Ishikawa (cell line): ENCODE measurements at regions not wholly inside any gene's neighbourhood (a gene's known extent, or its start where the extent isn't known, plus 50 kb on each side); places are given as distances from the start of the nearest gene placed in this dataset.

Experiments
- CEBPB ChIP-seq: IDR thresholded peaks from 2 replicates; pipeline ENCODE4 v1.6.1; 2012
- CREB1 ChIP-seq: IDR thresholded peaks from 2 replicates; pipeline ENCODE4 v1.6.1; 2012; ENCODE audit warnings: low read depth
- EGR1 ChIP-seq: IDR thresholded peaks from 2 replicates; pipeline ENCODE4 v1.6.1; 2012
- EP300 ChIP-seq: IDR thresholded peaks from 2 replicates; pipeline ENCODE4 v1.6.1; 2012; ENCODE audit warnings: borderline replicate concordance
- FOXM1 ChIP-seq: IDR thresholded peaks from 2 replicates; pipeline ENCODE4 v1.6.1; 2012; ENCODE audit warnings: low read depth, borderline replicate concordance
- MAX ChIP-seq: IDR thresholded peaks from 2 replicates; pipeline ENCODE4 v1.6.1; 2012
- NFIC ChIP-seq: IDR thresholded peaks from 2 replicates; pipeline ENCODE4 v1.6.1; 2012
- RAD21 ChIP-seq: IDR thresholded peaks from 2 replicates; pipeline ENCODE4 v1.6.1; 2012; ENCODE audit warnings: low read depth
- REST ChIP-seq: IDR thresholded peaks from 2 replicates; pipeline ENCODE4 v1.6.1; 2012; ENCODE audit warnings: low read depth, mild to moderate bottlenecking
- TAF1 ChIP-seq: IDR thresholded peaks from 2 replicates; pipeline ENCODE4 v1.6.1; 2012; ENCODE audit warnings: low read depth, mild to moderate bottlenecking
- TCF12 ChIP-seq: IDR thresholded peaks from 2 replicates; pipeline ENCODE4 v1.6.1; 2012; ENCODE audit warnings: low read depth
- TEAD4 ChIP-seq: IDR thresholded peaks from 2 replicates; pipeline ENCODE4 v1.6.1; 2012
- USF1 ChIP-seq: IDR thresholded peaks from 2 replicates; pipeline ENCODE4 v1.6.1; 2012
- YY1 ChIP-seq: IDR thresholded peaks from 2 replicates; pipeline ENCODE4 v1.6.1; 2012; ENCODE audit warnings: low read depth
- ZBTB7A ChIP-seq: IDR thresholded peaks from 2 replicates; pipeline ENCODE4 v1.6.1; 2012; ENCODE audit warnings: low read depth

GRCh38 chr2:209049608-209050007 is 374.2 kb upstream of the MAP2 start:
- TF ChIP-seq NFIC (no peak), CREB1 (no peak), YY1 (no peak), FOXM1 (no peak), ZBTB7A (no peak), EGR1 (no peak), RAD21 (no peak), MAX (no peak), USF1 (no peak), TAF1 (no peak), TEAD4 (no peak), EP300 (no peak), TCF12 (no peak), CEBPB (no peak), REST (no peak)

GRCh38 chr2:209062210-209062609 is 361.6 kb upstream of the MAP2 start:
- TF ChIP-seq YY1 (no peak), EGR1 (no peak), FOXM1 (no peak), TCF12 (no peak), MAX (no peak), CREB1 (no peak), CEBPB (no peak), ZBTB7A (no peak), USF1 (no peak), NFIC (no peak), TEAD4 (no peak), TAF1 (no peak), EP300 (no peak), REST (no peak), RAD21 (no peak)

GRCh38 chr2:209070262-209070661 is 353.6 kb upstream of the MAP2 start:
- no peak for TF ChIP-seq EGR1
- TF ChIP-seq REST = no peak
- no peak for TF ChIP-seq FOXM1
- no peak for TF ChIP-seq TCF12
- TF ChIP-seq CREB1 = no peak

GRCh38 chr2:209073151-209073550 is 350.7 kb upstream of the MAP2 start:
- TF ChIP-seq EGR1 = no peak
- no peak for TF ChIP-seq RAD21
- no peak for TF ChIP-seq CREB1
- no peak for TF ChIP-seq EP300
- TF ChIP-seq YY1 = no peak
- no peak for TF ChIP-seq TCF12
- no peak for TF ChIP-seq MAX
- TF ChIP-seq TEAD4 = no peak
- TF ChIP-seq ZBTB7A = no peak
- no peak for TF ChIP-seq CEBPB
- no peak for TF ChIP-seq NFIC
- TF ChIP-seq USF1 = no peak
